Muscle layer of duodenum (tissue), 2 donors: ENCODE measurements at regions not wholly inside any gene's neighbourhood (a gene's known extent, or its start where the extent isn't known, plus 50 kb on each side); places are given as distances from the start of the nearest gene placed in this dataset.

ENCODE experiments used
- H3K27ac ChIP-seq: one replicate; pipeline ENCODE4 v1.7.0; 2013; ENCODE audit warnings: mild to moderate bottlenecking, low read length
- H3K27me3 ChIP-seq: one replicate; pipeline ENCODE4 v1.7.0; 2013; ENCODE audit warnings: low read depth, mild to moderate bottlenecking, control low read depth, low read length
- H3K36me3 ChIP-seq, 2 donors: one replicate each; pipeline ENCODE4 v1.7.0; 2013; ENCODE audit warnings: low read length in 2 of 2, control low read depth in 1 of 2, mild to moderate bottlenecking in 1 of 2; ENCODE audit not compliant: insufficient read depth in 2 of 2, control insufficient read depth in 1 of 2
- H3K4me1 ChIP-seq, 2 donors: one replicate each; pipeline ENCODE4 v1.7.0; 2013; ENCODE audit warnings: low read length in 2 of 2, mild to moderate bottlenecking in 2 of 2, control low read depth in 1 of 2, moderate library complexity in 1 of 2; ENCODE audit not compliant: insufficient read depth in 2 of 2, control insufficient read depth in 1 of 2
- H3K4me3 ChIP-seq, 2 donors: one replicate each; pipeline ENCODE4 v1.7.0; 2013; ENCODE audit warnings: low read length in 2 of 2, low read depth in 1 of 2, mild to moderate bottlenecking in 1 of 2
- H3K9me3 ChIP-seq, 2 donors: one replicate each; pipeline ENCODE4 v1.7.0; 2013; ENCODE audit warnings: low read length in 2 of 2, control low read depth in 1 of 2, mild to moderate bottlenecking in 1 of 2; ENCODE audit not compliant: control insufficient read depth in 1 of 2
- donor health status: healthy.

DNA sequence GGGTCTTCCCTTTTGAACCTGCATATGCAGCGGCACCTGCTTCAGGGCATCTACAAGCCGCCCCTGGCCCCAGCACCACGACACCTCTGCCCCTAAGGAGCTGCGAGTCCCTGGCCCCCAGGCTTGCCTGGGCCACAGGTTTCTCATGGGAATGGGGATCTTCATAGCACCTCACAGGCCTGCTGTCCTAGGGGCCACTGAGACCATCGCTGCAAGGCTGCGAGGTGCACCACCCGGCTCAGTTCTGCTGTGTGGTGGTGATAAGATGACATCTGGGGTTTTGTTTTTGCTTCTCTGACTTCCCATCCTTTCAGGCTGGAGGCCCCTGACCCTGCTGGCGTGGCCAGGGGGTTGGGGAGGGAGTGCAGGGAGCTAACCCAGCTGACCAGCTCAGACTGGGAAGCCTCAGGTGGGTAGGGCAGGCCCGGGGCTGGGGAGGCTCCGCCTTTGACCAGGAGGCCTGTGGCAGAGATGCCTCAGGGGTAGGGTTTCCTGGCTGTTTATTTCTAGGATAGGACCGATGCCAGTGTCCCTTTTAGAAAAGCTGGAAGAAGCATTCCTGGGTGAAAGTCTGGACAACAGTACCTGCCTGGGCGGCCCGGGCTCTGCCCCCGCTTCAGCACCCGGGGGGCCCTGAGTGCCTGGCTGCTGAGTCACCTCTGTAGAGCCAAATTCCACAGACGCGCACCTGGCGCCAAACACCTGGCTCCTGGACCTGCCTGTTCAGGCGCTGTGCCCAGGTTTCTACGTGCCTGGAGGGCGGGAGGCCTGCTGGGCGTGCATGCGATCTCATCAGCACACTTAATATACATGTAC, 264.7 kb downstream of the DLL1 start:
- H3K4me1 ChIP-seq: peaks cover 7 to 8% of the 10 kb centered on the region in 2 donors
- no peaks in the 10 kb centered on the region for H3K27me3 ChIP-seq
- H3K27ac ChIP-seq: no peak overlapping the region

GRCh38 chr6:170025341-170025911, 265.5 kb downstream of the DLL1 start:
- H3K9me3 ChIP-seq: no peaks in the 10 kb centered on the region
- H3K36me3 ChIP-seq: no peaks in the 10 kb centered on the region
- no peak overlapping the region for H3K27ac ChIP-seq
- no peak overlapping the region for H3K4me3 ChIP-seq
- no peaks in the 10 kb centered on the region for H3K27me3 ChIP-seq
- peaks cover 4 to 7% of the 10 kb centered on the region in 2 donors for H3K4me1 ChIP-seq

More for the DNA sequence above, 264.7 kb downstream of the DLL1 start:
- no peak overlapping the region for H3K4me3 ChIP-seq
- H3K9me3 ChIP-seq: no peaks in the 10 kb centered on the region
- no peaks in the 10 kb centered on the region for H3K36me3 ChIP-seq

GRCh38 chr6:170024940-170025339, 265.9 kb downstream of the DLL1 start:
- Histone ChIP-seq H3K27ac (no peak overlapping the region), H3K4me3 (no peak overlapping the region)

GRCh38 chr6:170023620-170024521, 267.0 kb downstream of the DLL1 start:
- Histone ChIP-seq H3K27me3 (no peaks in the 10 kb centered on the region), H3K4me1 (peaks cover 4 to 7% of the 10 kb centered on the region in 2 donors), H3K4me3 (no peak overlapping the region), H3K27ac (no peak overlapping the region), H3K36me3 (no peaks in the 10 kb centered on the region), H3K9me3 (no peaks in the 10 kb centered on the region)

More at GRCh38 chr6:170024940-170025339, 265.9 kb downstream of the DLL1 start:
- no peaks in the 10 kb centered on the region for H3K36me3 ChIP-seq
- no peaks in the 10 kb centered on the region for H3K9me3 ChIP-seq
- peaks cover 4 to 7% of the 10 kb centered on the region in 2 donors for H3K4me1 ChIP-seq
- no peaks in the 10 kb centered on the region for H3K27me3 ChIP-seq

GRCh38 chr6:170022827-170023619, 267.9 kb downstream of the DLL1 start:
- H3K9me3 ChIP-seq: no peaks in the 10 kb centered on the region
- no peak overlapping the region for H3K4me3 ChIP-seq
- no peaks in the 10 kb centered on the region for H3K27me3 ChIP-seq
- H3K36me3 ChIP-seq: no peaks in the 10 kb centered on the region
- H3K4me1 ChIP-seq: peaks cover 4 to 7% of the 10 kb centered on the region in 2 donors
- H3K27ac ChIP-seq: no peak overlapping the region

DNA sequence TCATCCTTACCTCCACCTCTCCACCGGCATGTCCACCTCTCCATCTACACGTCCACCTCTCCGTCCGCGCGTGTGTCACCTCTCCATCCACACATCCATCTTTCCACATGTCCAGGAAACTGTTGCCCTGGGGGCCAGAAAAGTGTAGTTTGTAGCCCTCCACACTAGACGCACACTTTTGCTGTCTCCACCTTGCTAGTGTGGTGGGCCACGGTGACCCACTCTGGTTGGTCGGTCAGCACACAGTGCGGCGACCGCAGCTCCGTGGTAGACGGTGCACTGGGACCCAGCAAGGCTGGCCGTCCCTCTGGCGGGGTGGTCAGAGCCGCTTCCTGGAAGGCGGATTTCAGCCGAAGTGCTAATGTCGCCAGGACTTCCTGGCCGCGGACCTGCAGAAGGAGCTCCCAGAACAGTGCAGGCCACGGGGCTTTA, 268.6 kb downstream of the DLL1 start:
- Histone ChIP-seq H3K4me3 (no peak overlapping the region), H3K27ac (no peak overlapping the region), H3K27me3 (no peaks in the 10 kb centered on the region), H3K9me3 (no peaks in the 10 kb centered on the region), H3K4me1 (peaks cover 4 to 6% of the 10 kb centered on the region in 2 donors), H3K36me3 (no peaks in the 10 kb centered on the region)

DNA sequence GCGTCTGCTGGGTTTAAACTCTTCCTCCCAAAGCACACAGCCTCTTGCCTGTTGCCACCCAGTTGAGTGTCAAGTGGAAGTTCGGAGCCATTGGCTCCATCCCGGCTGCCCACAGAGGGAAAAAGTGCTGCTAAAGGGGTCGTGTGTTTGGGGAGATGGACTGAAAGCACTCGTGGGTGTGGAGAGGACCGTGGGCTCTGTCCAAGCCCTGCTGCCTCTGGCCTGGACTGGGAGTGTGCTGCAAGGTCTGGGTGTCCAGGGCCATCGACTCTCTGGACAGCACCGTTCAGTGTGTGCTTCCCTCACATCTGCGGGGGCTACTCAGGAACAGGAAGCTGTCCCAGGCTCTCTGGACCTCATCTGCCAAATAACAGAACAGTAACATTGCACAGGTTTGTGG, 269.3 kb downstream of the DLL1 start:
- Histone ChIP-seq H3K4me3 (no peak overlapping the region), H3K36me3 (no peaks in the 10 kb centered on the region), H3K9me3 (no peaks in the 10 kb centered on the region), H3K27ac (no peak overlapping the region), H3K4me1 (peaks cover 0 to 4% of the 10 kb centered on the region in 2 donors), H3K27me3 (no peaks in the 10 kb centered on the region)

- Histone ChIP-seq H3K4me1 (peaks cover 0 to 4% of the 10 kb centered on the region in 2 donors), H3K9me3 (no peaks in the 10 kb centered on the region), H3K27me3 (no peaks in the 10 kb centered on the region), H3K4me3 (no peak overlapping the region), H3K27ac (no peak overlapping the region), H3K36me3 (no peaks in the 10 kb centered on the region)
These were observed 268.6 kb downstream of the ERMARD start for GRCh38 chr6:170019818-170020583.

DNA sequence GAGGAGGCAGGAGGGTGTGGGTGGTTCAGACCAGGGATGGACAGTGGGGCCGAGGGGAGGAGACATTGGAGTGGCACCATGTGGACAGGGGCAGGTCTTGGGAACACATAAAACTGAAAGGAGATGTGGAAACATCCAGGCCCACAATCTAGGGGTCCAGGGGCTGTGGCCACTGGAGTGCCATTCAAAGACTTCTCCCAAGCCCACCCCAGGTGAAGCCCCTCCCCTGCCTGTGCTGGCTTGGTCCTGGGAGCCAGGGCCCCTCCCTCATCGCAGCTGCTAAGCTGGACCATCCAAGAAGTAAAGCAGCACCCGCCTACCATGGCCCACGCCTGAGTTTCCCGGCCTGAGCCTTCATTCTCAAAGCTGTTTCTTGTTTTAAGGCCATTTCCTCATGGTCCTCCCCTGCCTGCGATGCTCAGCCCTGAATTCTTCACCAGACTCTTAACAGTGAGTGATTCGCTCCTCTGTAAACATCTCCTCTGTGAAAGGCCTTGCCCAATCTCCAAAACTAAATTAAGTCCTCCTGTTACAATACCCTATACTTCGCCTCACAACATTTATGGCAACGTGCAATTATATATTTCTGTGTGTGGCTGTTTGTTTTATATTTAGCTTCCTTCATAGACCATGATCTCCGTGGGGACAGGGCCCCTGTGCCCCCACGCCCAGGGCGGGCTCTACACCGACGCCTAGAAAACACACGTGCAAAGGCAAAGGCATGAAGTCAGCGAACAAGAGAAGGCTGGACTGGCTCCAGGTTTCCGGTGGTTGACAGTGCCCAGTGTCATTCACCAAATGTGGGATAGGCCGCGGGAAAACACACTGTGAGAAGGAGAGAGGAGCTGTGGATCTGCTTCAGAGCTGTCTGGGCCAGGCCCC, 267.8 kb downstream of the ERMARD start:
- no peaks in the 10 kb centered on the region for H3K36me3 ChIP-seq
- H3K27ac ChIP-seq: no peak overlapping the region
- H3K27me3 ChIP-seq: no peaks in the 10 kb centered on the region
- peaks cover 0 to 4% of the 10 kb centered on the region in 2 donors for H3K4me1 ChIP-seq
- no peaks in the 10 kb centered on the region for H3K9me3 ChIP-seq
- H3K4me3 ChIP-seq: no peak overlapping the region
